Epithelial cell of esophagus (primary cell): ENCODE measurements at regions not wholly inside any gene's neighbourhood (a gene's known extent, or its start where the extent isn't known, plus 50 kb on each side); places are given as distances from the start of the nearest gene placed in this dataset.

ENCODE experiments used
- DNase-seq: peaks from one replicate; pipeline ENCODE4 v3.0.0; 2010; ENCODE audit warnings: low read depth
- H3K4me3 ChIP-seq: 2 replicates; pipeline ENCODE4 v1.5.1; 2011; ENCODE audit warnings: mild to moderate bottlenecking, low read length, control low read depth
- CTCF ChIP-seq: IDR thresholded peaks from 2 replicates; pipeline ENCODE4 v1.5.1; 2011; ENCODE audit warnings: low read depth, mild to moderate bottlenecking, low read length, control low read depth, inconsistent platforms; ENCODE audit not compliant: insufficient read depth; ENCODE audit errors: missing control alignments

GRCh38 chr4:62275470-62275869, 1075.3 kb downstream of the ADGRL3 start:
- H3K4me3 ChIP-seq = no peak overlapping the region
- no peak for TF ChIP-seq CTCF
- DNase-seq = no peak

GRCh38 chr4:62274782-62275181, 1074.7 kb downstream of the ADGRL3 start:
- no peak for TF ChIP-seq CTCF
- H3K4me3 ChIP-seq = no peak overlapping the region
- no peak for DNase-seq

- no peak for DNase-seq
- H3K4me3 ChIP-seq = no peak overlapping the region
- TF ChIP-seq CTCF = no peak
Measured at GRCh38 chr4:62271107-62271506, 1071.0 kb downstream of the ADGRL3 start.

GRCh38 chr4:62269918-62270317, 1069.8 kb downstream of the ADGRL3 start:
- H3K4me3 ChIP-seq = no peak overlapping the region
- DNase-seq = no peak
- TF ChIP-seq CTCF = no peak

GRCh38 chr4:62263454-62263853, 1063.3 kb downstream of the ADGRL3 start:
- DNase-seq = no peak
- no peak overlapping the region for H3K4me3 ChIP-seq
- TF ChIP-seq CTCF = no peak

- no peak overlapping the region for H3K4me3 ChIP-seq
- DNase-seq = no peak
- TF ChIP-seq CTCF = no peak
Measured at GRCh38 chr4:62262676-62263075, 1062.5 kb downstream of the ADGRL3 start.

- H3K4me3 ChIP-seq = no peak overlapping the region
- DNase-seq = peak; percentile 14
- TF ChIP-seq CTCF = no peak
Measured at GRCh38 chr4:62260254-62260653, 1060.1 kb downstream of the ADGRL3 start.
